GM23338 (cell line): ENCODE measurements at regions not wholly inside any gene's neighbourhood (a gene's known extent, or its start where the extent isn't known, plus 50 kb on each side); places are given as distances from the start of the nearest gene placed in this dataset.

Source experiments
- CREB1 ChIP-seq: fragments of 250-450 bp; sonication (Bioruptor Pico); IDR thresholded peaks from 2 replicates; pipeline ENCODE4 v1.5.0; 2020; ENCODE audit warnings: low read depth, mild to moderate bottlenecking, moderate library complexity
- EZH2 ChIP-seq: fragments of 200-600 bp; sonication (generic); IDR thresholded peaks from one replicate; pipeline ENCODE4 v1.8.0; 2017; ENCODE audit warnings: antibody characterized with exemption, mild to moderate bottlenecking, low read depth; ENCODE audit not compliant: unreplicated experiment
- EZH2phosphoT487 ChIP-seq: fragments of 200-600 bp; sonication (generic); IDR thresholded peaks from one replicate; pipeline ENCODE4 v1.8.1; 2018; ENCODE audit warnings: antibody characterized with exemption; ENCODE audit not compliant: unreplicated experiment
- JUNB ChIP-seq: IDR thresholded peaks from one replicate; pipeline ENCODE4 v1.6.1; 2016; ENCODE audit warnings: antibody characterized with exemption; ENCODE audit not compliant: unreplicated experiment
- NANOG ChIP-seq: IDR thresholded peaks from 2 replicates; pipeline ENCODE4 v1.6.1; 2016; ENCODE audit warnings: antibody characterized with exemption, borderline replicate concordance
- POLR2AphosphoS5 ChIP-seq: IDR thresholded peaks from 2 replicates; pipeline ENCODE4 v1.6.1; 2016; ENCODE audit warnings: antibody characterized with exemption, low read depth
- ZNF114 ChIP-seq: fragments of 250-450 bp; sonication (Bioruptor Pico); IDR thresholded peaks from 2 replicates; pipeline ENCODE4 v1.5.0; 2020; ENCODE audit warnings: mild to moderate bottlenecking, moderate library complexity
- ZNF331 ChIP-seq: fragments of 250-450 bp; sonication (Bioruptor Pico); IDR thresholded peaks from 2 replicates; pipeline ENCODE4 v1.5.0; 2020; ENCODE audit warnings: low read depth, mild to moderate bottlenecking, moderate library complexity
- TF ChIP-seq, protein P1 (sequence below), 2 experiments: fragments of 200-600 bp in 1 of 2; sonication (generic) in 1 of 2; conservative IDR thresholded peaks; 2 replicates each; pipeline versions ENCODE4 v1.5.1 to v1.6.1; 2016 to 2017; ENCODE audit warnings: antibody characterized with exemption in 2 of 2, low read depth in 2 of 2, mild to moderate bottlenecking in 2 of 2, moderate library complexity in 1 of 2
- TF ChIP-seq, protein P2 (sequence below): IDR thresholded peaks from one replicate; pipeline ENCODE4 v1.6.1; 2018; ENCODE audit warnings: antibody characterized with exemption; ENCODE audit not compliant: unreplicated experiment
- TF ChIP-seq, protein P3 (sequence below): IDR thresholded peaks from 2 replicates; pipeline ENCODE4 v1.6.1; 2016; ENCODE audit warnings: antibody characterized with exemption

DNA sequence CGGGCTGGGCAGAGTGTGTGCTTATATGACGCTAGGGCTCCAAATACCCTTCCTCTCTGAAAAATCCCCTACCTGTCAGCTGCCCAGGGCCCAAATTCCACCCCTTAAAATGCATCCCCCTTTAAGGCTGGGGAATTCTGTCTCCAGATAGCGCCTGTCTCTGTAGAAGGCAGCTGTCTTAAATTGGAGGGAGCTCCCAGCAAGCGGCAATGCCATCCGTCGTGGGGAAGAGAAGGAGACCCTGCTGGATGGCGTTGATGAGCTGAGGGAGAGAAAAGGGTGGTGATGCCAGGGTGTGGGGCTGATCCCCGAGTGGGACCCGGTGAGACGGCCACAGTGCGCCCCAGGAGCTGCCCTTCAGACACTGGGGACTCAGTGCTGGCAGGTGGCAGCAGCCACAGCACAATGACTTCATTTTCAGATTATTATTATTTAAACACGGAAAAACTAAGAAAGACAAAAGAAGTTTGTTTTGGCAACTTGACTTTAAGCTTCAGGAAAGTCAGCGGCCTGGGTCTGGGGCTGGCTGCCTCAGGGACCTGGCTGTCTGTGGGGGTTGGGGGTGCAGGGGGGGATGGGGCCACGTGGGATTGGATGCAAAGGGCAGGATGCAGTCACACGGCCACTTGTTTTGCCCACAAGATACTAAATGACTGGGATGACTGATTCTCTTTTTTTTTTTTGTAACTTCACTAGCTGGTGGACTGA, 152.8 kb downstream of the TFCP2L1 start:
- TF ChIP-seq EZH2 (no peak), JUNB (no peak), POLR2AphosphoS5 (no peak), ZNF114 (CRISPR knock-in tag) (no peak), CREB1 (CRISPR knock-in tag) (no peak), ZNF331 (CRISPR knock-in tag) (no peak), EZH2phosphoT487 (no peak), NANOG (no peak)
- TF ChIP-seq, protein P1, sequence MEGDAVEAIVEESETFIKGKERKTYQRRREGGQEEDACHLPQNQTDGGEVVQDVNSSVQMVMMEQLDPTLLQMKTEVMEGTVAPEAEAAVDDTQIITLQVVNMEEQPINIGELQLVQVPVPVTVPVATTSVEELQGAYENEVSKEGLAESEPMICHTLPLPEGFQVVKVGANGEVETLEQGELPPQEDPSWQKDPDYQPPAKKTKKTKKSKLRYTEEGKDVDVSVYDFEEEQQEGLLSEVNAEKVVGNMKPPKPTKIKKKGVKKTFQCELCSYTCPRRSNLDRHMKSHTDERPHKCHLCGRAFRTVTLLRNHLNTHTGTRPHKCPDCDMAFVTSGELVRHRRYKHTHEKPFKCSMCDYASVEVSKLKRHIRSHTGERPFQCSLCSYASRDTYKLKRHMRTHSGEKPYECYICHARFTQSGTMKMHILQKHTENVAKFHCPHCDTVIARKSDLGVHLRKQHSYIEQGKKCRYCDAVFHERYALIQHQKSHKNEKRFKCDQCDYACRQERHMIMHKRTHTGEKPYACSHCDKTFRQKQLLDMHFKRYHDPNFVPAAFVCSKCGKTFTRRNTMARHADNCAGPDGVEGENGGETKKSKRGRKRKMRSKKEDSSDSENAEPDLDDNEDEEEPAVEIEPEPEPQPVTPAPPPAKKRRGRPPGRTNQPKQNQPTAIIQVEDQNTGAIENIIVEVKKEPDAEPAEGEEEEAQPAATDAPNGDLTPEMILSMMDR (conservative IDR thresholded peaks at IDR 0.05; ENCODE audit: low read depth in 2 of 2), result no peak
- TF ChIP-seq, protein P2, sequence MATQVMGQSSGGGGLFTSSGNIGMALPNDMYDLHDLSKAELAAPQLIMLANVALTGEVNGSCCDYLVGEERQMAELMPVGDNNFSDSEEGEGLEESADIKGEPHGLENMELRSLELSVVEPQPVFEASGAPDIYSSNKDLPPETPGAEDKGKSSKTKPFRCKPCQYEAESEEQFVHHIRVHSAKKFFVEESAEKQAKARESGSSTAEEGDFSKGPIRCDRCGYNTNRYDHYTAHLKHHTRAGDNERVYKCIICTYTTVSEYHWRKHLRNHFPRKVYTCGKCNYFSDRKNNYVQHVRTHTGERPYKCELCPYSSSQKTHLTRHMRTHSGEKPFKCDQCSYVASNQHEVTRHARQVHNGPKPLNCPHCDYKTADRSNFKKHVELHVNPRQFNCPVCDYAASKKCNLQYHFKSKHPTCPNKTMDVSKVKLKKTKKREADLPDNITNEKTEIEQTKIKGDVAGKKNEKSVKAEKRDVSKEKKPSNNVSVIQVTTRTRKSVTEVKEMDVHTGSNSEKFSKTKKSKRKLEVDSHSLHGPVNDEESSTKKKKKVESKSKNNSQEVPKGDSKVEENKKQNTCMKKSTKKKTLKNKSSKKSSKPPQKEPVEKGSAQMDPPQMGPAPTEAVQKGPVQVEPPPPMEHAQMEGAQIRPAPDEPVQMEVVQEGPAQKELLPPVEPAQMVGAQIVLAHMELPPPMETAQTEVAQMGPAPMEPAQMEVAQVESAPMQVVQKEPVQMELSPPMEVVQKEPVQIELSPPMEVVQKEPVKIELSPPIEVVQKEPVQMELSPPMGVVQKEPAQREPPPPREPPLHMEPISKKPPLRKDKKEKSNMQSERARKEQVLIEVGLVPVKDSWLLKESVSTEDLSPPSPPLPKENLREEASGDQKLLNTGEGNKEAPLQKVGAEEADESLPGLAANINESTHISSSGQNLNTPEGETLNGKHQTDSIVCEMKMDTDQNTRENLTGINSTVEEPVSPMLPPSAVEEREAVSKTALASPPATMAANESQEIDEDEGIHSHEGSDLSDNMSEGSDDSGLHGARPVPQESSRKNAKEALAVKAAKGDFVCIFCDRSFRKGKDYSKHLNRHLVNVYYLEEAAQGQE, result no peak
- TF ChIP-seq, protein P3, sequence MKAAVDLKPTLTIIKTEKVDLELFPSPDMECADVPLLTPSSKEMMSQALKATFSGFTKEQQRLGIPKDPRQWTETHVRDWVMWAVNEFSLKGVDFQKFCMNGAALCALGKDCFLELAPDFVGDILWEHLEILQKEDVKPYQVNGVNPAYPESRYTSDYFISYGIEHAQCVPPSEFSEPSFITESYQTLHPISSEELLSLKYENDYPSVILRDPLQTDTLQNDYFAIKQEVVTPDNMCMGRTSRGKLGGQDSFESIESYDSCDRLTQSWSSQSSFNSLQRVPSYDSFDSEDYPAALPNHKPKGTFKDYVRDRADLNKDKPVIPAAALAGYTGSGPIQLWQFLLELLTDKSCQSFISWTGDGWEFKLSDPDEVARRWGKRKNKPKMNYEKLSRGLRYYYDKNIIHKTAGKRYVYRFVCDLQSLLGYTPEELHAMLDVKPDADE, result no peak
